SK-N-SH (cell line): ENCODE measurements at regions not wholly inside any gene's neighbourhood (a gene's known extent, or its start where the extent isn't known, plus 50 kb on each side); places are given as distances from the start of the nearest gene placed in this dataset.
"Not testable (repeated sequence)": the region's sequence is repeated elsewhere in the genome, so short reads cannot be mapped to it uniquely, and the experiment has no call there.

ENCODE experiments used
- CTCF ChIA-PET: fragments of 300-600, 350-600 bp; formaldehyde crosslinking; extraction: SDS; loops from one replicate; lab custom pipeline; 2021; lab: Yijun Ruan, JAX
- POLR2A ChIA-PET: fragments of 350-600 bp; sonication (Branson Sonifier 250); formaldehyde crosslinking; extraction: SDS; loops from one replicate; lab custom pipeline; 2020; ENCODE audit warnings: antibody characterized with exemption, inconsistent platforms; lab: Yijun Ruan, JAX
- DNase-seq: peaks from one replicate; pipeline ENCODE4 v3.0.0; 2012
- H2AFZ ChIP-seq: fragments of 200-600 bp; sonication (generic); 2 replicates; pipeline ENCODE4 v1.8.1; 2016; ENCODE audit warnings: antibody characterized with exemption, mild to moderate bottlenecking, low read depth
- H3F3A ChIP-seq: fragments of 200-600 bp; sonication (generic); replicated peaks from 2 replicates; pipeline ENCODE3; 2016; ENCODE audit warnings: antibody characterized with exemption, mild to moderate bottlenecking; ENCODE audit not compliant: insufficient read depth
- H3K27ac ChIP-seq, 2 experiments: fragments of 200-500 bp in 1 of 2; fragments of 200-600 bp in 1 of 2; sonication (Bioruptor generic) in 1 of 2; sonication (generic), shearing (Covaris generic) in 1 of 2; 2 replicates each; pipeline versions ENCODE4 v1.5.1 to v1.6.1; 2014 to 2016; ENCODE audit warnings: low read depth in 2 of 2, inconsistent platforms in 1 of 2, low read length in 1 of 2, mild to moderate bottlenecking in 1 of 2, mixed read lengths in 1 of 2
- H3K27me3 ChIP-seq: fragments of 200-600 bp; sonication (generic), shearing (Covaris generic); 2 replicates; pipeline ENCODE4 v1.6.1; 2016; ENCODE audit warnings: mixed run types; ENCODE audit not compliant: insufficient read depth
- H3K36me3 ChIP-seq, 2 experiments: fragments of 200-500 bp in 1 of 2; fragments of 200-600 bp in 1 of 2; sonication (Bioruptor generic) in 1 of 2; sonication (generic) in 1 of 2; replicated peaks in 1 of 2; 2 replicates each; pipeline versions ENCODE3 to v1.5.1; 2014 to 2016; ENCODE audit warnings: low read length in 1 of 2, mild to moderate bottlenecking in 1 of 2; ENCODE audit not compliant: insufficient read depth in 2 of 2, control insufficient read depth in 1 of 2
- H3K4me1 ChIP-seq, 2 experiments: fragments of 200-500 bp in 1 of 2; fragments of 200-600 bp in 1 of 2; sonication (Bioruptor generic) in 1 of 2; sonication (generic), shearing (Covaris generic) in 1 of 2; 2 replicates each; pipeline versions ENCODE4 v1.5.1 to v1.6.1; 2014 to 2016; ENCODE audit warnings: low read depth in 1 of 2, low read length in 1 of 2, mixed run types in 1 of 2; ENCODE audit not compliant: insufficient read depth in 2 of 2, control insufficient read depth in 1 of 2
- H3K4me2 ChIP-seq: fragments of 200-600 bp; sonication (generic), shearing (Covaris generic); 2 replicates; pipeline ENCODE4 v1.6.1; 2017; ENCODE audit warnings: mixed run types
- H3K4me3 ChIP-seq, 2 experiments: fragments of 200-500 bp in 1 of 2; fragments of 200-600 bp in 1 of 2; sonication (Bioruptor generic) in 1 of 2; sonication (generic), shearing (Covaris generic) in 1 of 2; 2 replicates each; pipeline versions ENCODE4 v1.5.1 to v1.8.1; 2014 to 2016; ENCODE audit warnings: low read depth in 2 of 2, inconsistent platforms in 1 of 2, low read length in 1 of 2, mild to moderate bottlenecking in 1 of 2, mixed read lengths in 1 of 2, moderate library complexity in 1 of 2
- H3K79me2 ChIP-seq: fragments of 200-600 bp; sonication (generic); 2 replicates; pipeline ENCODE4 v1.8.1; 2017; ENCODE audit warnings: mild to moderate bottlenecking; ENCODE audit not compliant: insufficient read depth
- H3K9ac ChIP-seq: fragments of 200-600 bp; sonication (generic); 2 replicates; pipeline ENCODE4 v1.6.1; 2017; ENCODE audit warnings: mixed run types
- H3K9me2 ChIP-seq: fragments of 200-600 bp; sonication (generic); 2 replicates; pipeline ENCODE4 v1.6.1; 2017; ENCODE audit warnings: mixed run types
- H3K9me3 ChIP-seq: fragments of 200-600 bp; sonication (generic); 2 replicates; pipeline ENCODE4 v1.6.1; 2017; ENCODE audit warnings: mixed run types, mild to moderate bottlenecking, moderate library complexity
- H4K20me1 ChIP-seq: fragments of 200-600 bp; sonication (generic); 2 replicates; pipeline ENCODE4 v1.6.1; 2017; ENCODE audit warnings: mild to moderate bottlenecking, mixed run types; ENCODE audit not compliant: insufficient read depth
- CHD2 ChIP-seq: fragments of 150-350 bp; IDR thresholded peaks from 2 replicates; pipeline ENCODE4 v1.6.1; 2018; ENCODE audit warnings: low read length; ENCODE audit not compliant: partially characterized antibody
- FOSL2 ChIP-seq: IDR thresholded peaks from 2 replicates; pipeline ENCODE4 v1.4.0; 2012; ENCODE audit warnings: low read depth, mild to moderate bottlenecking, moderate library complexity, borderline replicate concordance
- FOXM1 ChIP-seq: IDR thresholded peaks from 2 replicates; pipeline ENCODE4 v1.4.0; 2012; ENCODE audit warnings: low read depth, mild to moderate bottlenecking
- POLR2AphosphoS5 ChIP-seq: IDR thresholded peaks from 2 replicates; pipeline ENCODE4 v1.6.1; 2012; ENCODE audit warnings: low read depth, low read length
- RXRA ChIP-seq: IDR thresholded peaks from 2 replicates; pipeline ENCODE4 v1.4.0; 2012; ENCODE audit warnings: low read depth, mild to moderate bottlenecking, borderline replicate concordance
- SMC3 ChIP-seq: IDR thresholded peaks from 2 replicates; pipeline ENCODE4 v1.6.1; 2012; ENCODE audit warnings: low read depth, low read length, improper control_type of control experiment
- TAF1 ChIP-seq: IDR thresholded peaks from 2 replicates; pipeline ENCODE4 v1.6.1; 2012; ENCODE audit warnings: low read depth, mild to moderate bottlenecking, low read length, moderate library complexity, borderline replicate concordance
- TEAD4 ChIP-seq: IDR thresholded peaks from 2 replicates; pipeline ENCODE4 v1.4.0; 2012; ENCODE audit warnings: mild to moderate bottlenecking, borderline replicate concordance; ENCODE audit not compliant: insufficient read depth
- YY1 ChIP-seq: IDR thresholded peaks from 2 replicates; pipeline ENCODE4 v1.4.0; 2012; ENCODE audit warnings: low read depth, mild to moderate bottlenecking
- WGBS: methylation state at CpG from one replicate; pipeline ENCODE4 v1.1.6; 2017; ENCODE audit warnings: low lambda C conversion rate; 5-methylcytosine and 5-hydroxymethylcytosine counted together
- TF ChIP-seq, protein P1 (sequence below): IDR thresholded peaks from 2 replicates; pipeline ENCODE4 v1.4.0; 2012; ENCODE audit warnings: low read depth
- TF ChIP-seq, protein P2 (sequence below): IDR thresholded peaks from 2 replicates; pipeline ENCODE4 v1.4.0; 2012; ENCODE audit warnings: low read depth, borderline replicate concordance
- TF ChIP-seq, protein P3 (sequence below): IDR thresholded peaks from 2 replicates; pipeline ENCODE4; 2012
- TF ChIP-seq, protein P4 (sequence below): fragments of 200-600 bp; sonication (generic); IDR thresholded peaks from 2 replicates; pipeline ENCODE4 v1.6.1; 2017; ENCODE audit warnings: antibody characterized with exemption, mild to moderate bottlenecking, moderate library complexity

DNA sequence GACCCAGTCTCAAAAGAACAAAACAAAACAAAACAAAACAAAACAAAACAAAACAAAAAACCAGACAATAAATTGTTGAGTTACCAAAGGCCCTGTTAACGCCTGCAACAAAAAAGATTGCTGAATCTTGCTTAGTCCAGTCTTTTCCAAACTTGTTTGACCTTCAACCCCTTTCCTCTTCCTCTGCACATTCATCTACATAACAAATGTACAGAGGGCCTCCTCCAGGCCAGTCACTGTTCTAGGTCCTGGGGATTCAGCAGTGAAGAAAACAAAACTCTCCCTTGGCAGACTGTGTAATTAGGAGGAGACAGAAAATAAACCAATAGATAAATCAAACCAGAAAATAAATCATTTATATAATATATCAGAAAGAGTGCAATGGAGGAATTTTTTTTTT, 294.0 kb upstream of the ADGRL2 start:
- DNase-seq, result no peak
- Histone ChIP-seq H3K4me1 (peaks cover 0 to 5% of the 10 kb centered on the region in 2 experiments; a peak in 1 of 4 replicates), H3K4me3 (no peak overlapping the region), H3F3A (no peaks in the 10 kb centered on the region), H4K20me1 (no peaks in the 10 kb centered on the region), H3K27me3 (no peaks in the 10 kb centered on the region), H3K36me3 (no peaks in the 10 kb centered on the region), H3K9me3 (no peaks in the 10 kb centered on the region), H2AFZ (no peak overlapping the region), H3K79me2 (no peaks in the 10 kb centered on the region), H3K9me2 (no peaks in the 10 kb centered on the region), H3K27ac (no peak overlapping the region), H3K9ac (no peak overlapping the region), H3K4me2 (no peak overlapping the region)
- no peak for TF ChIP-seq SMC3
- TF ChIP-seq, protein P1, sequence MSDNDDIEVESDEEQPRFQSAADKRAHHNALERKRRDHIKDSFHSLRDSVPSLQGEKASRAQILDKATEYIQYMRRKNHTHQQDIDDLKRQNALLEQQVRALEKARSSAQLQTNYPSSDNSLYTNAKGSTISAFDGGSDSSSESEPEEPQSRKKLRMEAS, result no peak
- no peak for TF ChIP-seq YY1
- TF ChIP-seq FOSL2, result no peak
- TF ChIP-seq, protein P2, sequence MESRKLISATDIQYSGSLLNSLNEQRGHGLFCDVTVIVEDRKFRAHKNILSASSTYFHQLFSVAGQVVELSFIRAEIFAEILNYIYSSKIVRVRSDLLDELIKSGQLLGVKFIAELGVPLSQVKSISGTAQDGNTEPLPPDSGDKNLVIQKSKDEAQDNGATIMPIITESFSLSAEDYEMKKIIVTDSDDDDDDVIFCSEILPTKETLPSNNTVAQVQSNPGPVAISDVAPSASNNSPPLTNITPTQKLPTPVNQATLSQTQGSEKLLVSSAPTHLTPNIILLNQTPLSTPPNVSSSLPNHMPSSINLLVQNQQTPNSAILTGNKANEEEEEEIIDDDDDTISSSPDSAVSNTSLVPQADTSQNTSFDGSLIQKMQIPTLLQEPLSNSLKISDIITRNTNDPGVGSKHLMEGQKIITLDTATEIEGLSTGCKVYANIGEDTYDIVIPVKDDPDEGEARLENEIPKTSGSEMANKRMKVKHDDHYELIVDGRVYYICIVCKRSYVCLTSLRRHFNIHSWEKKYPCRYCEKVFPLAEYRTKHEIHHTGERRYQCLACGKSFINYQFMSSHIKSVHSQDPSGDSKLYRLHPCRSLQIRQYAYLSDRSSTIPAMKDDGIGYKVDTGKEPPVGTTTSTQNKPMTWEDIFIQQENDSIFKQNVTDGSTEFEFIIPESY, result no peak
- TF ChIP-seq, protein P3, sequence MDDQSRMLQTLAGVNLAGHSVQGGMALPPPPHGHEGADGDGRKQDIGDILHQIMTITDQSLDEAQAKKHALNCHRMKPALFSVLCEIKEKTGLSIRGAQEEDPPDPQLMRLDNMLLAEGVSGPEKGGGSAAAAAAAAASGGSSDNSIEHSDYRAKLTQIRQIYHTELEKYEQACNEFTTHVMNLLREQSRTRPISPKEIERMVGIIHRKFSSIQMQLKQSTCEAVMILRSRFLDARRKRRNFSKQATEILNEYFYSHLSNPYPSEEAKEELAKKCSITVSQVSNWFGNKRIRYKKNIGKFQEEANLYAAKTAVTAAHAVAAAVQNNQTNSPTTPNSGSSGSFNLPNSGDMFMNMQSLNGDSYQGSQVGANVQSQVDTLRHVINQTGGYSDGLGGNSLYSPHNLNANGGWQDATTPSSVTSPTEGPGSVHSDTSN, result no peak
- no peak for TF ChIP-seq CHD2
- no peak for TF ChIP-seq RXRA
- TF ChIP-seq FOXM1, result no peak
- TF ChIP-seq TEAD4, result no peak
- no peak for TF ChIP-seq TAF1
- CTCF ChIA-PET, result no interaction called here
- WGBS, result 71% methylated on average over 1 of the region's 1 CpG
- POLR2A ChIA-PET, result no interaction called here

DNA sequence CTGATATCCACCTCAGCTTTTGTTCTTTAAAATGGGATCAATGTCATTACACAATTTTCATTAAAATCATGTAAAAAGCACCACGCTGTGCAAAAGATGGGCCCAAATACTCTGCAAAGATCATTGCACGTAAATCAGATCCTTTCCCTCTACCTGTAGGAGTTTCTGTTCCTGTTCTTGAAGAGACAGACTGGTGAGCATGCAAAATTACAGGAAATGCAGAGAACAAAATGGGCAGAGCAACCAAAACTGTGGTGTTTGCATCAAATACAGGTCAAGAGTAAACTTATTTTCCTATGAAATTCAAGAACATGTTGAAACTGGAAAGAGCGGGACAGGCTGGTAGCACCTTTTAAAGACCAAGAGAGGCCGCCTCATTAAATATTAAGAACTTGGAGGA, 294.9 kb upstream of the ADGRL2 start:
- Histone ChIP-seq H3K79me2 (no peaks in the 10 kb centered on the region), H3K36me3 (no peaks in the 10 kb centered on the region), H4K20me1 (no peaks in the 10 kb centered on the region), H3K4me3 (no peak overlapping the region), H3K27ac (no peak overlapping the region), H3K9ac (no peak overlapping the region), H3K27me3 (no peaks in the 10 kb centered on the region), H3F3A (no peaks in the 10 kb centered on the region), H3K4me1 (peaks cover 0 to 5% of the 10 kb centered on the region in 2 experiments; a peak in 1 of 4 replicates), H3K4me2 (no peak overlapping the region), H3K9me2 (no peaks in the 10 kb centered on the region), H2AFZ (no peak overlapping the region), H3K9me3 (no peaks in the 10 kb centered on the region)
- POLR2A ChIA-PET, result no interaction called here
- WGBS, result 80% methylated on average over 4 of the region's 4 CpGs
- TF ChIP-seq, protein P4, sequence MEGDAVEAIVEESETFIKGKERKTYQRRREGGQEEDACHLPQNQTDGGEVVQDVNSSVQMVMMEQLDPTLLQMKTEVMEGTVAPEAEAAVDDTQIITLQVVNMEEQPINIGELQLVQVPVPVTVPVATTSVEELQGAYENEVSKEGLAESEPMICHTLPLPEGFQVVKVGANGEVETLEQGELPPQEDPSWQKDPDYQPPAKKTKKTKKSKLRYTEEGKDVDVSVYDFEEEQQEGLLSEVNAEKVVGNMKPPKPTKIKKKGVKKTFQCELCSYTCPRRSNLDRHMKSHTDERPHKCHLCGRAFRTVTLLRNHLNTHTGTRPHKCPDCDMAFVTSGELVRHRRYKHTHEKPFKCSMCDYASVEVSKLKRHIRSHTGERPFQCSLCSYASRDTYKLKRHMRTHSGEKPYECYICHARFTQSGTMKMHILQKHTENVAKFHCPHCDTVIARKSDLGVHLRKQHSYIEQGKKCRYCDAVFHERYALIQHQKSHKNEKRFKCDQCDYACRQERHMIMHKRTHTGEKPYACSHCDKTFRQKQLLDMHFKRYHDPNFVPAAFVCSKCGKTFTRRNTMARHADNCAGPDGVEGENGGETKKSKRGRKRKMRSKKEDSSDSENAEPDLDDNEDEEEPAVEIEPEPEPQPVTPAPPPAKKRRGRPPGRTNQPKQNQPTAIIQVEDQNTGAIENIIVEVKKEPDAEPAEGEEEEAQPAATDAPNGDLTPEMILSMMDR, result no peak
- no peak for TF ChIP-seq POLR2AphosphoS5
- TF ChIP-seq, protein P1, result no peak
- CTCF ChIA-PET, result no interaction called here
- DNase-seq, result no peak

DNA sequence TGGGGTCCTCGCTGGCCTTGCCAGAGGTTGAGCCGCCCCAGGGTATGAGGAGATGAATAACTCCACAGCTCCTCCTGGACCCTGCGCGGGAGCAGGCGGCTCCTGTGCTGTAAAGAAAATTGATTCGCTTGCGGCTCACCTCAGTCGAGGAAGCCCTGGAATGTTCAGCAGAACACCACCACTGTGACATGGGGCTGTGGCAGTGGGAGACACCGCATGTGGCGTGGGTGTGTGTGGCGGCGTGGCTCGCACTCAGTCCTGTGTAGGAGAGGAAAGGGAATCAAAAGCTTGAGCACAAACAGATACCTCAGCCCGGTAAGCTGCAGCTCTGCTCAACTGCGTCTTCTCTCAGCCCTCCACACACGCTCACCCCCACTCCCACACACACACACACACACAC, 295.9 kb upstream of the ADGRL2 start:
- WGBS, result 90% methylated on average over 13 of the region's 16 CpGs

More for the DNA sequence above, 295.9 kb upstream of the ADGRL2 start:
- H3K4me1 ChIP-seq, H3K36me3 ChIP-seq, POLR2A ChIA-PET, H3K9ac ChIP-seq, CTCF ChIA-PET, H4K20me1 ChIP-seq, H3K27me3 ChIP-seq, H3K4me3 ChIP-seq, H3K9me3 ChIP-seq, H2AFZ ChIP-seq, H3K79me2 ChIP-seq, DNase-seq, H3K27ac ChIP-seq, H3K9me2 ChIP-seq, H3F3A ChIP-seq, H3K4me2 ChIP-seq: not testable (repeated sequence)
